Thyroid gland (tissue), 4 donors: ENCODE measurements at regions not wholly inside any gene's neighbourhood (a gene's known extent, or its start where the extent isn't known, plus 50 kb on each side); places are given as distances from the start of the nearest gene placed in this dataset.

Source experiments
- CTCF ChIP-seq, 6 experiments: fragments of 200-600 bp in 3 of 6; fragments of 450-650 bp in 3 of 6; sonication (generic) in 3 of 6; IDR thresholded peaks; one replicate each; pipeline ENCODE4 v1.5.1; 2016 to 2019; ENCODE audit warnings: antibody characterized with exemption in 6 of 6, mild to moderate bottlenecking in 2 of 6, inconsistent platforms in 1 of 6, moderate library complexity in 1 of 6
- POLR2A ChIP-seq, 2 donors: fragments of 450-650 bp; IDR thresholded peaks; one replicate each; pipeline ENCODE4 v1.6.1; 2017; ENCODE audit warnings: antibody characterized with exemption in 2 of 2, mild to moderate bottlenecking in 2 of 2, moderate library complexity in 1 of 2

- no peak for TF ChIP-seq POLR2A (IDR thresholded peaks at IDR 0.05)
- no peak for TF ChIP-seq CTCF (IDR thresholded peaks at IDR 0.05)
These were observed 74.8 kb upstream of the PASD1 start for GRCh38 chrX:151488677-151489076.
